Body of pancreas (tissue), 4 donors: ENCODE measurements at regions not wholly inside any gene's neighbourhood (a gene's known extent, or its start where the extent isn't known, plus 50 kb on each side); places are given as distances from the start of the nearest gene placed in this dataset.

Experiments
- CTCF ChIP-seq, 7 experiments: fragments of 450-650 bp in 4 of 7; fragments of 200-600 bp in 3 of 7; sonication (generic) in 3 of 7; IDR thresholded peaks; one replicate each; pipeline ENCODE4 v1.5.1; 2016 to 2019; ENCODE audit warnings: antibody characterized with exemption in 7 of 7
- POLR2A ChIP-seq, 3 donors: fragments of 450-650 bp; IDR thresholded peaks; one replicate each; pipeline ENCODE4 v1.6.1; 2016; ENCODE audit warnings: antibody characterized with exemption in 3 of 3, mild to moderate bottlenecking in 2 of 3

GRCh38 chr18:45553723-45554388 is 61.4 kb upstream of the SLC14A2 start:
- TF ChIP-seq POLR2A (IDR thresholded peaks at IDR 0.05) (no peak), CTCF (IDR thresholded peaks at IDR 0.05) (no peak)
